ENCODE measurements at regions not wholly inside any gene's neighbourhood (a gene's known extent, or its start where the extent isn't known, plus 50 kb on each side); places are given as distances from the start of the nearest gene placed in this dataset.

GRCh38 chr13:47656651-47657050 lies 344.4 kb downstream of the SUCLA2 start:
- H3K4me3 ChIP-seq (ENCODE audit: low read length): no peak overlapping the region
- H3K27me3 ChIP-seq (ENCODE audit: insufficient read depth, low read length, poor library complexity, severe bottlenecking): no peaks in the 10 kb centered on the region
- H3K27me3 Mint-ChIP-seq: no peaks in the 10 kb centered on the region
- H3K36me3 ChIP-seq (ENCODE audit: insufficient read depth, low read length): no peaks in the 10 kb centered on the region
- no peaks in the 10 kb centered on the region for H3K4me1 ChIP-seq (ENCODE audit: insufficient read depth, low read length)
- no peaks in the 10 kb centered on the region for H3K9me3 ChIP-seq (ENCODE audit: low read length)
- DNase-seq: no peak
- H3K36me3 Mint-ChIP-seq: no peaks in the 10 kb centered on the region
- ChIA-PET POLR2A (no interaction called here), CTCF (no interaction called here)
- H3K9me3 Mint-ChIP-seq: peaks cover 0 to 3% (median 0%) of the 10 kb centered on the region in 5 donors
- no peaks in the 10 kb centered on the region for H3K4me1 Mint-ChIP-seq
- H3K27ac ChIP-seq (ENCODE audit: low read depth, low read length): no peak overlapping the region
- no peak overlapping the region for H3K27ac Mint-ChIP-seq
- no peak overlapping the region for H3K4me3 Mint-ChIP-seq

GRCh38 chr13:47650209-47650608 lies 350.9 kb downstream of the SUCLA2 start:
- Mint-ChIP-seq H3K27me3 (no peaks in the 10 kb centered on the region), H3K36me3 (no peaks in the 10 kb centered on the region), H3K4me3 (no peak overlapping the region), H3K27ac (no peak overlapping the region), H3K9me3 (no peaks in the 10 kb centered on the region), H3K4me1 (no peaks in the 10 kb centered on the region)
- Histone ChIP-seq H3K4me1 (ENCODE audit: insufficient read depth, low read length) (no peaks in the 10 kb centered on the region), H3K4me3 (ENCODE audit: low read length) (no peak overlapping the region), H3K27me3 (ENCODE audit: insufficient read depth, low read length, poor library complexity, severe bottlenecking) (no peaks in the 10 kb centered on the region), H3K9me3 (ENCODE audit: low read length) (no peaks in the 10 kb centered on the region), H3K36me3 (ENCODE audit: insufficient read depth, low read length) (no peaks in the 10 kb centered on the region), H3K27ac (ENCODE audit: low read depth, low read length) (no peak overlapping the region)
- ChIA-PET CTCF (no interaction called here), POLR2A (no interaction called here)
- no peak for DNase-seq

GRCh38 chr13:47647001-47647400 lies 354.1 kb downstream of the SUCLA2 start:
- no peaks in the 10 kb centered on the region for H3K4me1 Mint-ChIP-seq
- H3K4me1 ChIP-seq (ENCODE audit: insufficient read depth, low read length): no peaks in the 10 kb centered on the region
- peaks cover 0 to 2% of the 10 kb centered on the region in 2 donors for H3K27me3 Mint-ChIP-seq
- CTCF ChIA-PET: no interaction called here
- no peak overlapping the region for H3K4me3 ChIP-seq (ENCODE audit: low read length)
- POLR2A ChIA-PET: no interaction called here
- no peak overlapping the region for H3K27ac Mint-ChIP-seq
- H3K4me3 Mint-ChIP-seq: no peak overlapping the region
- no peaks in the 10 kb centered on the region for H3K36me3 ChIP-seq (ENCODE audit: insufficient read depth, low read length)
- no peak for DNase-seq
- no peaks in the 10 kb centered on the region for H3K9me3 Mint-ChIP-seq
- H3K9me3 ChIP-seq (ENCODE audit: low read length): no peaks in the 10 kb centered on the region
- H3K27me3 ChIP-seq (ENCODE audit: insufficient read depth, low read length, poor library complexity, severe bottlenecking): no peaks in the 10 kb centered on the region
- H3K27ac ChIP-seq (ENCODE audit: low read depth, low read length): no peak overlapping the region
- no peaks in the 10 kb centered on the region for H3K36me3 Mint-ChIP-seq

GRCh38 chr13:47646298-47646697 lies 354.8 kb downstream of the SUCLA2 start:
- Histone ChIP-seq H3K36me3 (ENCODE audit: insufficient read depth, low read length) (no peaks in the 10 kb centered on the region), H3K9me3 (ENCODE audit: low read length) (no peaks in the 10 kb centered on the region), H3K4me3 (ENCODE audit: low read length) (no peak overlapping the region), H3K27ac (ENCODE audit: low read depth, low read length) (no peak overlapping the region), H3K4me1 (ENCODE audit: insufficient read depth, low read length) (no peaks in the 10 kb centered on the region), H3K27me3 (ENCODE audit: insufficient read depth, low read length, poor library complexity, severe bottlenecking) (no peaks in the 10 kb centered on the region)
- Mint-ChIP-seq H3K36me3 (no peaks in the 10 kb centered on the region), H3K4me1 (no peaks in the 10 kb centered on the region), H3K4me3 (no peak overlapping the region), H3K9me3 (no peaks in the 10 kb centered on the region), H3K27ac (no peak overlapping the region), H3K27me3 (peaks cover 0 to 2% of the 10 kb centered on the region in 2 donors)
- ChIA-PET CTCF (no interaction called here), POLR2A (no interaction called here)
- DNase-seq: no peak

- Mint-ChIP-seq H3K27me3 (peaks cover 0 to 2% of the 10 kb centered on the region in 2 donors), H3K36me3 (no peaks in the 10 kb centered on the region), H3K4me3 (no peak overlapping the region), H3K4me1 (no peaks in the 10 kb centered on the region), H3K9me3 (peaks cover 0 to 8% (median 4%) of the 10 kb centered on the region in 5 donors), H3K27ac (no peak overlapping the region)
- Histone ChIP-seq H3K36me3 (ENCODE audit: insufficient read depth, low read length) (no peaks in the 10 kb centered on the region), H3K4me3 (ENCODE audit: low read length) (no peak overlapping the region), H3K4me1 (ENCODE audit: insufficient read depth, low read length) (no peaks in the 10 kb centered on the region), H3K9me3 (ENCODE audit: low read length) (no peaks in the 10 kb centered on the region), H3K27me3 (ENCODE audit: insufficient read depth, low read length, poor library complexity, severe bottlenecking) (no peaks in the 10 kb centered on the region), H3K27ac (ENCODE audit: low read depth, low read length) (no peak overlapping the region)
- ChIA-PET CTCF (no interaction called here), POLR2A (no interaction called here)
- DNase-seq: no peak
Observed at GRCh38 chr13:47639738-47640447, 361.2 kb downstream of the SUCLA2 start.

GRCh38 chr13:47638627-47639026 lies 362.4 kb downstream of the SUCLA2 start:
- Histone ChIP-seq H3K9me3 (ENCODE audit: low read length) (no peaks in the 10 kb centered on the region), H3K27ac (ENCODE audit: low read depth, low read length) (no peak overlapping the region), H3K27me3 (ENCODE audit: insufficient read depth, low read length, poor library complexity, severe bottlenecking) (no peaks in the 10 kb centered on the region), H3K36me3 (ENCODE audit: insufficient read depth, low read length) (no peaks in the 10 kb centered on the region), H3K4me1 (ENCODE audit: insufficient read depth, low read length) (no peaks in the 10 kb centered on the region), H3K4me3 (ENCODE audit: low read length) (no peak overlapping the region)
- ChIA-PET CTCF (no interaction called here), POLR2A (no interaction called here)
- H3K4me3 Mint-ChIP-seq: no peak overlapping the region
- peaks cover 0 to 11% (median 4%) of the 10 kb centered on the region in 5 donors for H3K9me3 Mint-ChIP-seq
- H3K27ac Mint-ChIP-seq: no peak overlapping the region
- H3K36me3 Mint-ChIP-seq: no peaks in the 10 kb centered on the region
- DNase-seq: no peak
- H3K4me1 Mint-ChIP-seq: no peaks in the 10 kb centered on the region
- H3K27me3 Mint-ChIP-seq: peaks cover 0 to 2% of the 10 kb centered on the region in 2 donors

- no peak overlapping the region for H3K27ac ChIP-seq (ENCODE audit: low read depth, low read length)
- DNase-seq: no peak
- H3K4me3 ChIP-seq (ENCODE audit: low read length): no peak overlapping the region
- no peak overlapping the region for H3K4me3 Mint-ChIP-seq
- no peak overlapping the region for H3K27ac Mint-ChIP-seq
- ChIA-PET CTCF (no interaction called here), POLR2A (no interaction called here)
- peaks cover 4 to 15% (median 11%) of the 10 kb centered on the region in 5 donors for H3K9me3 Mint-ChIP-seq
- no peaks in the 10 kb centered on the region for H3K9me3 ChIP-seq (ENCODE audit: low read length)
- H3K36me3 Mint-ChIP-seq: no peaks in the 10 kb centered on the region
- no peaks in the 10 kb centered on the region for H3K36me3 ChIP-seq (ENCODE audit: insufficient read depth, low read length)
- H3K27me3 Mint-ChIP-seq: peaks cover 0 to 5% of the 10 kb centered on the region in 2 donors
- H3K4me1 Mint-ChIP-seq: no peaks in the 10 kb centered on the region
- no peaks in the 10 kb centered on the region for H3K27me3 ChIP-seq (ENCODE audit: insufficient read depth, low read length, poor library complexity, severe bottlenecking)
- H3K4me1 ChIP-seq (ENCODE audit: insufficient read depth, low read length): no peaks in the 10 kb centered on the region
Observed at GRCh38 chr13:47632311-47632710, 368.8 kb downstream of the SUCLA2 start.

GRCh38 chr13:47628666-47629065 lies 372.4 kb downstream of the SUCLA2 start:
- no peaks in the 10 kb centered on the region for H3K36me3 Mint-ChIP-seq
- no peaks in the 10 kb centered on the region for H3K36me3 ChIP-seq (ENCODE audit: insufficient read depth, low read length)
- no peaks in the 10 kb centered on the region for H3K4me1 Mint-ChIP-seq
- no peaks in the 10 kb centered on the region for H3K9me3 ChIP-seq (ENCODE audit: low read length)
- H3K27me3 Mint-ChIP-seq: peaks cover 0 to 5% of the 10 kb centered on the region in 2 donors
- no peaks in the 10 kb centered on the region for H3K4me1 ChIP-seq (ENCODE audit: insufficient read depth, low read length)
- no peaks in the 10 kb centered on the region for H3K27me3 ChIP-seq (ENCODE audit: insufficient read depth, low read length, poor library complexity, severe bottlenecking)
- DNase-seq: no peak
- no peak overlapping the region for H3K4me3 Mint-ChIP-seq
- peaks cover 0 to 13% (median 4%) of the 10 kb centered on the region in 5 donors for H3K9me3 Mint-ChIP-seq
- no peak overlapping the region for H3K27ac ChIP-seq (ENCODE audit: low read depth, low read length)
- ChIA-PET POLR2A (no interaction called here), CTCF (no interaction called here)
- no peak overlapping the region for H3K27ac Mint-ChIP-seq
- no peak overlapping the region for H3K4me3 ChIP-seq (ENCODE audit: low read length)

- ChIA-PET CTCF (no interaction called here), POLR2A (no interaction called here)
- no peaks in the 10 kb centered on the region for H3K4me1 ChIP-seq (ENCODE audit: insufficient read depth, low read length)
Observed at GRCh38 chr13:47623862-47624261, 377.2 kb downstream of the SUCLA2 start.

More at GRCh38 chr13:47623862-47624261, 377.2 kb downstream of the SUCLA2 start:
- no peak for DNase-seq
- Histone ChIP-seq H3K27ac (ENCODE audit: low read depth, low read length) (no peak overlapping the region), H3K27me3 (ENCODE audit: insufficient read depth, low read length, poor library complexity, severe bottlenecking) (no peaks in the 10 kb centered on the region), H3K4me3 (ENCODE audit: low read length) (no peak overlapping the region), H3K36me3 (ENCODE audit: insufficient read depth, low read length) (no peaks in the 10 kb centered on the region), H3K9me3 (ENCODE audit: low read length) (no peaks in the 10 kb centered on the region)
- H3K27ac Mint-ChIP-seq: no peak overlapping the region
- H3K27me3 Mint-ChIP-seq: peaks cover 0 to 3% of the 10 kb centered on the region in 2 donors
- H3K36me3 Mint-ChIP-seq: no peaks in the 10 kb centered on the region
- peaks cover 0 to 7% (median 2%) of the 10 kb centered on the region in 5 donors for H3K9me3 Mint-ChIP-seq
- H3K4me1 Mint-ChIP-seq: no peaks in the 10 kb centered on the region
- no peak overlapping the region for H3K4me3 Mint-ChIP-seq

Data from CD8-positive, alpha-beta memory T cell (primary cell).